Thymus (tissue), 11 donors: ENCODE measurements at regions not wholly inside any gene's neighbourhood (a gene's known extent, or its start where the extent isn't known, plus 50 kb on each side); places are given as distances from the start of the nearest gene placed in this dataset.
"Not testable (repeated sequence)": the region's sequence is repeated elsewhere in the genome, so short reads cannot be mapped to it uniquely, and the experiment has no call there.

Source experiments
- DNase-seq, 9 donors: peaks; one replicate each; pipeline ENCODE4 v3.0.0-alpha.2; 2013; ENCODE audit warnings: low spot score in 9 of 9, low read depth in 6 of 9, missing footprints in 1 of 9
- H3K27ac ChIP-seq, 2 donors: one replicate each; pipeline ENCODE4 v1.5.1; 2013; ENCODE audit warnings: control low read depth in 1 of 2, low read depth in 1 of 2, low read length in 1 of 2, mild to moderate bottlenecking in 1 of 2, moderate library complexity in 1 of 2
- H3K27me3 ChIP-seq, 2 donors: one replicate each; pipeline ENCODE4 v1.5.1; 2013; ENCODE audit warnings: low read length in 1 of 2; ENCODE audit not compliant: control insufficient read depth in 2 of 2, insufficient read depth in 1 of 2
- H3K36me3 ChIP-seq, 2 donors: one replicate each; pipeline ENCODE4 v1.5.1; 2013; ENCODE audit warnings: low read length in 1 of 2, mild to moderate bottlenecking in 1 of 2, moderate library complexity in 1 of 2; ENCODE audit not compliant: control insufficient read depth in 2 of 2, insufficient read depth in 2 of 2
- H3K4me1 ChIP-seq, 2 donors: one replicate each; pipeline ENCODE4 v1.5.1; 2013; ENCODE audit warnings: low read length in 2 of 2; ENCODE audit not compliant: control insufficient read depth in 2 of 2, insufficient read depth in 2 of 2
- H3K4me3 ChIP-seq, 2 donors: one replicate each; pipeline ENCODE4 v1.5.1; 2013; ENCODE audit warnings: low read length in 2 of 2, control low read depth in 1 of 2, mild to moderate bottlenecking in 1 of 2
- H3K9me3 ChIP-seq, 2 donors: one replicate each; pipeline ENCODE4 v1.5.1; 2013; ENCODE audit warnings: low read length in 1 of 2, mild to moderate bottlenecking in 1 of 2; ENCODE audit not compliant: control insufficient read depth in 2 of 2, insufficient read depth in 1 of 2
- WGBS: extraction: QIAGEN DNeasy Blood & Tissue Kit; methylation state at CpG from one replicate; pipeline ENCODE4 v1.1.7; 2013; 5-methylcytosine and 5-hydroxymethylcytosine counted together
- donor health status: healthy.

- H3K27me3 ChIP-seq, result peaks cover 53 to 60% of the 10 kb centered on the region in 2 donors
- no peak for DNase-seq
- WGBS, result 50% methylated on average over 22 of the region's 22 CpGs
These were observed 1342.2 kb downstream of the BRD1 start for GRCh38 chr22:48485149-48486133.

GRCh38 chr22:48483764-48484528 is 1343.7 kb downstream of the BRD1 start:
- 65% methylated on average over 12 of the region's 12 CpGs for WGBS
- DNase-seq, result no peak
- H3K9me3 ChIP-seq, result no peaks in the 10 kb centered on the region
- H3K27ac ChIP-seq, result no peak overlapping the region
- peaks cover 42 to 48% of the 10 kb centered on the region in 2 donors for H3K27me3 ChIP-seq
- H3K36me3 ChIP-seq, result no peaks in the 10 kb centered on the region
- H3K4me3 ChIP-seq, result no peak overlapping the region
- no peaks in the 10 kb centered on the region for H3K4me1 ChIP-seq

More at GRCh38 chr22:48485149-48486133, 1342.2 kb downstream of the BRD1 start:
- Histone ChIP-seq H3K4me3 (no peak overlapping the region), H3K36me3 (no peaks in the 10 kb centered on the region), H3K4me1 (no peaks in the 10 kb centered on the region), H3K27ac (no peak overlapping the region), H3K9me3 (no peaks in the 10 kb centered on the region)

- Histone ChIP-seq H3K27me3 (peaks cover 30 to 40% of the 10 kb centered on the region in 2 donors), H3K9me3 (no peaks in the 10 kb centered on the region), H3K36me3 (no peaks in the 10 kb centered on the region), H3K4me3 (no peak overlapping the region), H3K4me1 (no peaks in the 10 kb centered on the region), H3K27ac (no peak overlapping the region)
- 89% methylated on average over 2 of the region's 2 CpGs for WGBS
- DNase-seq, result no peak
These were observed 1344.9 kb downstream of the BRD1 start for GRCh38 chr22:48482771-48483170.

GRCh38 chr22:48482198-48482597 is 1345.5 kb downstream of the BRD1 start:
- H3K27me3 ChIP-seq, result peaks cover 24 to 34% of the 10 kb centered on the region in 2 donors
- H3K27ac ChIP-seq, H3K4me1 ChIP-seq, H3K36me3 ChIP-seq, H3K9me3 ChIP-seq, H3K4me3 ChIP-seq, DNase-seq: not testable (repeated sequence)
- WGBS, result 98% methylated on average over 11 of the region's 11 CpGs

- H3K27ac ChIP-seq, result no peak overlapping the region
- WGBS, result 98% methylated on average over 2 of the region's 2 CpGs
- H3K36me3 ChIP-seq, result no peaks in the 10 kb centered on the region
- H3K4me3 ChIP-seq, result no peak overlapping the region
- no peak for DNase-seq
- H3K27me3 ChIP-seq, result peaks cover 20 to 30% of the 10 kb centered on the region in 2 donors
- H3K9me3 ChIP-seq, result no peaks in the 10 kb centered on the region
- no peaks in the 10 kb centered on the region for H3K4me1 ChIP-seq
These were observed 1345.9 kb downstream of the BRD1 start for GRCh38 chr22:48481748-48482147.

- Histone ChIP-seq H3K27ac (no peak overlapping the region), H3K9me3 (no peaks in the 10 kb centered on the region), H3K27me3 (peaks cover under 1 to 8% of the 10 kb centered on the region in 2 donors), H3K4me1 (no peaks in the 10 kb centered on the region), H3K36me3 (no peaks in the 10 kb centered on the region), H3K4me3 (no peak overlapping the region)
- 95% methylated on average over 11 of the region's 11 CpGs for WGBS
- no peak for DNase-seq
These were observed 1349.0 kb downstream of the BRD1 start for GRCh38 chr22:48478529-48479265.

GRCh38 chr22:48478124-48478523 is 1349.5 kb downstream of the BRD1 start:
- 91% methylated on average over 11 of the region's 11 CpGs for WGBS
- H3K4me1 ChIP-seq, result no peaks in the 10 kb centered on the region
- peaks cover 0 to 7% of the 10 kb centered on the region in 2 donors for H3K27me3 ChIP-seq
- H3K27ac ChIP-seq, result no peak overlapping the region
- H3K36me3 ChIP-seq, result no peaks in the 10 kb centered on the region
- H3K9me3 ChIP-seq, result no peaks in the 10 kb centered on the region
- no peak overlapping the region for H3K4me3 ChIP-seq
- DNase-seq, result no peak

GRCh38 chr22:48477031-48477721 is 1350.5 kb downstream of the BRD1 start:
- Histone ChIP-seq H3K36me3 (no peaks in the 10 kb centered on the region), H3K27ac (no peak overlapping the region), H3K4me1 (no peaks in the 10 kb centered on the region), H3K4me3 (no peak overlapping the region), H3K9me3 (no peaks in the 10 kb centered on the region), H3K27me3 (peaks cover 0 to 7% of the 10 kb centered on the region in 2 donors)
- DNase-seq, result no peak
- WGBS, result 94% methylated on average over 22 of the region's 22 CpGs
